AG10803 (cell line): ENCODE measurements at regions not wholly inside any gene's neighbourhood (a gene's known extent, or its start where the extent isn't known, plus 50 kb on each side); places are given as distances from the start of the nearest gene placed in this dataset.
"Not testable (repeated sequence)": the region's sequence is repeated elsewhere in the genome, so short reads cannot be mapped to it uniquely, and the experiment has no call there.

Experiments
- DNase-seq: peaks from one replicate; pipeline ENCODE4 v3.0.0; 2010; ENCODE audit warnings: low read depth
- H3K4me3 ChIP-seq: 2 replicates; pipeline ENCODE4 v1.5.1; 2011; ENCODE audit warnings: mild to moderate bottlenecking, low read length, control low read depth
- TF ChIP-seq, protein P1 (sequence below): conservative IDR thresholded peaks from 2 replicates; pipeline ENCODE4 v1.5.1; 2011; ENCODE audit warnings: mild to moderate bottlenecking, low read length, control low read depth, inconsistent platforms

DNA sequence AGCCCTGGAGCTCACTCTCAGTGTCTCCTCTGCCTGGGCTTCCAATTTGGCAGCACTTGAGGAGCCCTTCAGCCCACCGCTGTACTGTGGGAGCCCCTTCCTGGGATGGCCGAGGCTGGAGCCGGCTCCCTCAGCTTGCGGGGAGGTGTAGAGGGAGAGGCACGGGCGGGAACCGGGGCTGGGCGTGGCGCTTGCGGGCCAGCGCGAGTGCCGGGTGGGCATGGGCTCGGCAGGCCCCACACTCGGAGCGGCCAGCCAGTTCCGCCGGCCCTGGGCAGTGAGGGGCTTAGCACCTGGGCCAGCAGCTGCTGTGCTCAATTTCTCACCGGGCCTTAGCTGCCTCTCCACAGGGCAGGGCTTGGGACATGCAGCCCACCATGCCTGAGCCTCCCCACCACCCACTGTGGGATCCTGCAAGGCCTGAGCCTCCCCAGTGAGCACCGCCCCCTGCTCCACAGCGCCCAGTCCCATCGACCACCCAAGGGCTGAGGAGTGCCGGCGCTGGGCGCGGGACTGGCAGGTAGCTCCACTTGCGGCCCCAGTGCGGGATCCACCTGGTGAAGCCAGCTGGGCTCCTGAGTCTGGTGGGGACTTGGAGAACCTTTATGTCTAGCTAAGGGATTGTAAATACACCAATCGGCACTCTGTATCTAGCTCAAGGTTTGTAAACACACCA, 65.1 kb upstream of the ROPN1B start:
- not testable (repeated sequence) for H3K4me3 ChIP-seq, DNase-seq

DNA sequence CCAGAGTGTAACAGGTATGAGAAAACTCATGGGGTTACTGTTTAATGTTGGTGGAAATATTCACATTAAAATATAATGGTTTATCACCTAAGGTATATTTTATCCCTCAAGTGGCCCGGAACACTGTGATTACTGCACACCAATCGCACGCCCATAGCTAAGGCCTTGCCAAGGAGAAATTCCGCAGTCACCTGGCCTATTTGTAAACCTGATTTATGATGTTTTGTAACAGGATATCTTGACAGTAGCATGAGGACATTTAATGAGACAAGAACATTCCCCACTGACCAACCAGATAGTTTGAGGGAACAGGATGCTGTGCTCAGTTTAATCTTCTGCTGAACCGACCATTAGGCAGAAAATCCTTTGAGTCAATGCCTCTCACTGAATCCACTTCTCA, 61.7 kb upstream of the ROPN1B start:
- DNase-seq, H3K4me3 ChIP-seq: not testable (repeated sequence)

DNA sequence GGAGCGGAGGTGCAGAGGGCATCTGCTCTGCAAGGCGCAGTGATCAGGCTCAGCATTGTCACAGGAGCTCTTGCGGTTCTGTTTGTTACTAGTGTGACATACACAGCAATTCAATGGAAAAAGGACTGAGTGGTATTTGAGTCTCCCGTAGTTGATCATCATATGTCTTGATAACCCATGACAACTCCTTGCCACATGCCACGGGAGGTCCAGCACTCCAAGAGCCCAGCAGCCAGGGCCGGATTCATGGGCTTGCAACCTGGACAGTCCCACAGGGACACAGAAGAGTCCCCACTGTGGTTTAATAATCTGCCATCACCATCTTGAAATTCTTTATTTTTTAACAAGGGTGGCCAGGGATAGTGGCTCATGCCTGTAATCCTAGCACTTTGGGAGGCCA, 58.1 kb upstream of the ROPN1B start:
- not testable (repeated sequence) for H3K4me3 ChIP-seq

DNA sequence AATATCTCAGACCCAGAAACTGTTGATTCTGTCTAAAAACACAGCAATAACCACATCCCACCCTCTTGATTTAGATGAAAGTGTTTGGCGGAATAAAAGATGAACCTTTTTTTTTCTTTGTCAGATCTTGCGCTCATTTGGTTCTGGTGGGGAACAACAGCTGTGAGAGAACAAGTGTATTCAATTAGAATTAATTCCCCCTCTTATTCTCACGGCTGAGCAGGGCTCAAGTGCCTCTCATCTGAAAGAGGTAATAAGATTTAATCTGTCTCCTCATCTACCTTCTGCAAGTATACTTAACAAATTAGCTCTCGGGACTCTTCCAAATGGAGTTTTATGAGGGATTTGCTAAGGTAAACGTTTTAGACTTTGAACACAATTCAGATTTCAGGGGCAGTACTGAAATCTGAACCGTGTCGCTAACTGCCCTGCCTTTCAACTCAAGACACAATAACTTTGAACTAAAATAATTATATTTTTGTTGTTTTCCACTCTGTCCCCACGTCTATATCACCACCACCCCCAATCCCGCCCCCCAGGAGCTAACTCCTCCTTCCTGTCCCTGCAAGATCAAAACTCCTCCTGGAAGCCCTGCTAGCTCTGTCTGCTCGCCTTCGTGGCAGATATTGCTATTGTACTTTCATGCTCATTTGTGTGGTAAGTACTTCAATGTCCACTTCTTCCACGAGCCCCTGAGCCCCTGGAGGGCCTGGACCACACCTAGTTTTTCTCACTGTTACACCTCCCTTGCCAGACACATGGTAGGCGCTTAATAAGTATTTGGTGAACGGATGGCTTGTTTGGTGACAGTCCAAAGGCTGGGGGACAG, 54.2 kb upstream of the ROPN1B start:
- H3K4me3 ChIP-seq = peak overlapping the region; percentile 66
- peak; percentile 61 for DNase-seq

More for the DNA sequence above, 58.1 kb upstream of the ROPN1B start:
- DNase-seq = not testable (repeated sequence)

DNA sequence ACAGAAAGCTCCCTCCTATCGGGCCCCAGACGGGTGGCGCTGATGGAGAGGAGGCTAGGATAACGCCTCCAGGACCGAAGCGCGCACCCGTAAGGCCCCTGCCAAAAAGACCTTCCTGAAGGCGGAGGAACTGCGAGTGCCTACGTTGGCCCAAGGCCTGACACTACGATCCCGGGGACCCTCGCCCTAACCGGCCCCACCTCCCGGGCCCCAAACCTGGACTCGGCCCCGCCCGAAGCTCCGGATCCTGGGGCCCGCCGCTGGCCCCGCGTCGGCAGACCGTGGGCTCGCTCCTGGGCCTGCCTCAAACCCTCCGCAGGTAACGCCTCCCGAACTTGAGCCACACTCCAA, 53.6 kb upstream of the ROPN1B start:
- not testable (repeated sequence) for DNase-seq

DNA sequence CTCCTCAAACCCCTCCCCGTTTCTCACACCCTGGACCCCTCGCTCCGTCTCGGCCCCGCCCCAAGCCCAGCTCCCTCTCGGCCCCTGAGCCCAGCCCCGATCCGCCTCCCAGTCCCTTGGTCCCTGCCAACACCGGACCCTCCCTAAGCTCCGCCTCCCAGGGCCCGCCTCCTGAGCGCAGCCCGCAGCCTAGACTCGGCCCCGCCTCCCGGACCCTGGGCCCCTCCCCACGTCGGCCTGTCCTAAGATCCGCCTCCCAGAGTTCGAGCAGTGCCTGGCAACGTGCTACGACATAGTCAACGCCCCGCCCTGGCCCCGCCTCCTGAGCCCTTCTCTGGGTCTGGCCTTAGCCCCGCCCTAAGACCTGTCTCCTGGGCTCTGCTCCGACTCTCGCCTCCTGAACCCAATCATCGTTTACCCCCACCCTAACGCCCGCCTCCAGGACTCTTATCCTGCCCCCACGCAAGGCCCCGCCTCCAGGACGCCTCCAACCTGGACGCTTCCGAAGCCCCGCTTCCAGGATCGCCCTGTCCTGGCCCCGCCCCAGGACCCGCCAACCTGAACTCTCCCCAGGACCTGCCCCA, 53.1 kb upstream of the ROPN1B start:
- peak overlapping the region; percentile 66 for H3K4me3 ChIP-seq
- peak; percentile 98 for DNase-seq

More for the DNA sequence above, 53.6 kb upstream of the ROPN1B start:
- H3K4me3 ChIP-seq = peak overlapping the region; percentile 66

DNA sequence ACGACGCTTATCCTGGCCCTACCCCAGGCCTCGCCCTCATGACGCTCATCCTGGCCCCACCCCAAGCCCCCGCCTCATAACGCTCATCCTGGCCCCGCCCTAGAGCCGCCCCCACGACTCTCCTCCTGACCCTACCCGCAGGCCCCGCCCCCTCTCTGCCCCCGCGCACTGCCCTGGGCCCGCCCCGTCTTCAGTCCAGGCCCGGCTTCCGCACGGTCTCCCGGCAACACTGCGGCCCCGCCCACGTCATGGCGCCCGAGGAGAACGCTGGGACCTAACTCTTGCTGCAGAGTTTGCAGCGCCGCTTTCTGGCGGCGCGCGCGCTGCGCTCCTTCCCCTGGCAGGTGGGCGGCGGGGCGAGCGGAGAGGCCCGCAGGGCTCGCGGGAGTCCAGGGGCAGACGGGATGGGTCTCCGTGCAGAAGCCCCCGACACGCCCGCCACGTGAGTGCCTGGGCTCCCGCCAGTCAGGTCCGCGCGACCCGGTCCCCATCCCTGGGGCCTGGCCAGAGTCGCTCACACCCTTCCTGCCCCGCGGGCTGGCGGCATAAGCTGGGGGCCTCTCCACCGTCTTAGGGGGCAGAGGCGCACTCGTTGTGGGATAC, 52.5 kb upstream of the ROPN1B start:
- peak; percentile 94 for DNase-seq
- peak overlapping the region; percentile 77 for H3K4me3 ChIP-seq
- TF ChIP-seq, protein P1, sequence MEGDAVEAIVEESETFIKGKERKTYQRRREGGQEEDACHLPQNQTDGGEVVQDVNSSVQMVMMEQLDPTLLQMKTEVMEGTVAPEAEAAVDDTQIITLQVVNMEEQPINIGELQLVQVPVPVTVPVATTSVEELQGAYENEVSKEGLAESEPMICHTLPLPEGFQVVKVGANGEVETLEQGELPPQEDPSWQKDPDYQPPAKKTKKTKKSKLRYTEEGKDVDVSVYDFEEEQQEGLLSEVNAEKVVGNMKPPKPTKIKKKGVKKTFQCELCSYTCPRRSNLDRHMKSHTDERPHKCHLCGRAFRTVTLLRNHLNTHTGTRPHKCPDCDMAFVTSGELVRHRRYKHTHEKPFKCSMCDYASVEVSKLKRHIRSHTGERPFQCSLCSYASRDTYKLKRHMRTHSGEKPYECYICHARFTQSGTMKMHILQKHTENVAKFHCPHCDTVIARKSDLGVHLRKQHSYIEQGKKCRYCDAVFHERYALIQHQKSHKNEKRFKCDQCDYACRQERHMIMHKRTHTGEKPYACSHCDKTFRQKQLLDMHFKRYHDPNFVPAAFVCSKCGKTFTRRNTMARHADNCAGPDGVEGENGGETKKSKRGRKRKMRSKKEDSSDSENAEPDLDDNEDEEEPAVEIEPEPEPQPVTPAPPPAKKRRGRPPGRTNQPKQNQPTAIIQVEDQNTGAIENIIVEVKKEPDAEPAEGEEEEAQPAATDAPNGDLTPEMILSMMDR = no peak

DNA sequence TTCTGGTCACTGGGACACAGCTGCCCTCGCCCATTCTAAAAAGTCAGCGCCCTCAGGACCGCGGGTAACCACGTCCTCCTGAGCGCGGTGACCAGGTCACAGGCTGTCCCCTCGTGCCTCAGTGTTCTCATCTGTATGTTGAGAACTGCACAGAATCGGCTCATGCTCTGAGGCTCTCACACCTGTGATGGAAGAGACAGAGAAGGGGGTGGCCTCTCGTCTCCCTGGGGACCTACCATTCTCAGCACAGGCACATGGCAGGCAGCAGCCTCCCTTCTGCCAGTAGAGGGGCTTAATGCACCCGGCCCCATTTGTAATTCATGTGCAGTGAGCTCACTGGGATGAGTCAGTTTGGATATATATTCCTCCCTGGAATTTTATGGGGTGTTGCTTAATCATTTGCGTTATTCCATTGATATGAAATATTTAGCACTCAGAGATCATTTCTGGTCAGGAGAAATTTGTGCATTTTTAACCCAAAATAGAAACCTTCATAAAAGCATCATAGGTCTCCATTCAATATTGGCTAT, 51.9 kb upstream of the ROPN1B start:
- peak overlapping the region; percentile 77 for H3K4me3 ChIP-seq
- peak; percentile 63 for DNase-seq

DNA sequence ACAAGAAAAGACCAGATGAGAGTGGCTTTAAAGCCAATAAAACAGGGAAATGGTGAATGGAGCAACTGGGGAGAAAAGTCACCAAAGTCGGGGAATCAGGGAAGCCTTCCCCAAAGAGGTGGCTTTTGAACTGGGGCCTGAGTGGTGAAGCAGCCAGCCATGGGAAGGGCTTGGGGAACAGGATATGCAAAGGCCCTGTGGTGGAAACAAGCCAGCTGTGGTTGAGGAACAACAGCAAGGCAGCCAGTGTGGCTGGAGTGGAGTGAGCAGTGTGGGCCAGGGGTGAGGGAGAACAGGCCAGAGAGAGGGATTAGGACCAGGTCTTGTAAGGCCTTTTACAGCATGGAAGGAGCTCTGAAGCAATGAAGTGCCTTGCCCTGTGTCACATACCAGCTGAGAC, 51.0 kb upstream of the ROPN1B start:
- not testable (repeated sequence) for DNase-seq

DNA sequence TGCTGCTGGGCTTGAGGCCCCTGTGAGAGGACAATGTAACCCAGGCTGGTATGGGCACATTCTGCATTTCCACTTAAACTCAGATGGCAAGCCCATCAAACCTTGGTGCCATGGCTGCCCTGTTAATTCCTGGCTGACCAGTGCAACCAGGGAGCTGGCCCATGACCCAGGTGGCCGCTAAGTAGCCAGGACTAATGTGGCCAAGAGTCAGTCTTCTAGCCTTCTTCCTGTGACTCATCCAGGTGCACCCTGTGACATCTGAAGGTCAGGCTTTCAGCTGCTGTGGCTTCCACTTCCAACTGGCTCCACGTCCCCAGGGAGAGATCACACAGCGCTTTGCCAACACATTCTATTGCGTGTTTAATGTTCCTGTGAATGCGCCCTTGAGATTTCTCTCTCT, 50.5 kb upstream of the ROPN1B start:
- not testable (repeated sequence) for DNase-seq, H3K4me3 ChIP-seq

More for the DNA sequence above, 51.0 kb upstream of the ROPN1B start:
- not testable (repeated sequence) for H3K4me3 ChIP-seq

DNA sequence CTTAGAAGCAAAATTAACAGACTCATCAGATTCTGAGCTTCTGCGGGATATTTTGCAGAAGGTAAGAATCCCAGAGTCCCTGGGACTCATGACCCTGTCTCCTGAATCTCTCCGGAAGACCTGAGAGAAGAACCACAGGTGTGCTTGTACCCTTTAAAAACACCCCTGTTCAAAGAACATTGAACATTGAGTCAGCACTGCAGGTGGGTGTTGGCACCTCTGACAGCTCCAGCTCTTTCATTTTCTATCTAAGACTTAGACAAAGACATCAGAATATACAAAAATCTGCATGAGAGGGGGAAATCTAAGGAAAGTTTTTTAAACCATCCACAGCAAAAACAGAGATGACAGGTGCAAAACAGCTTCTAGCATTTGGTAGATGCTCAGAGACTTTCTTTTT, 50.1 kb upstream of the ROPN1B start:
- H3K4me3 ChIP-seq = not testable (repeated sequence)

More for the DNA sequence above, 50.1 kb upstream of the ROPN1B start:
- not testable (repeated sequence) for DNase-seq
